HG03558 (cell line): ENCODE measurements at regions not wholly inside any gene's neighbourhood (a gene's known extent, or its start where the extent isn't known, plus 50 kb on each side); places are given as distances from the start of the nearest gene placed in this dataset.

Experiments
- ATAC-seq: cut with Tn5 transposase; IDR thresholded peaks from one replicate; pipeline ENCODE4 v1.9.1; 2021; ENCODE audit warnings: moderate number of reproducible peaks; ENCODE audit not compliant: unreplicated experiment; ENCODE audit errors: extremely low read depth

GRCh38 chr20:12411246-12411940, 493.7 kb downstream of the BTBD3 start:
- no peak for ATAC-seq

- no peak for ATAC-seq
These were observed 495.4 kb downstream of the BTBD3 start for GRCh38 chr20:12413116-12413515.

- ATAC-seq: no peak
These were observed 497.0 kb downstream of the BTBD3 start for GRCh38 chr20:12414446-12415274.

- no peak for ATAC-seq
These were observed 498.6 kb downstream of the BTBD3 start for GRCh38 chr20:12416281-12416680.

- ATAC-seq: no peak
These were observed 516.0 kb downstream of the BTBD3 start for GRCh38 chr20:12433724-12434123.

GRCh38 chr20:12434672-12435071, 517.0 kb downstream of the BTBD3 start:
- ATAC-seq: no peak

- no peak for ATAC-seq
These were observed 517.6 kb downstream of the BTBD3 start for GRCh38 chr20:12435268-12435667.

- ATAC-seq: no peak
These were observed 536.0 kb downstream of the BTBD3 start for GRCh38 chr20:12453711-12454110.

GRCh38 chr20:12455148-12455547, 537.5 kb downstream of the BTBD3 start:
- ATAC-seq: no peak

- no peak for ATAC-seq
These were observed 540.5 kb downstream of the BTBD3 start for GRCh38 chr20:12458241-12458640.

- ATAC-seq: no peak
These were observed 544.7 kb upstream of the SPTLC3 start for GRCh38 chr20:12464036-12464435.

- ATAC-seq: no peak
These were observed 541.9 kb upstream of the SPTLC3 start for GRCh38 chr20:12466915-12467314.

GRCh38 chr20:12467758-12468157, 541.0 kb upstream of the SPTLC3 start:
- ATAC-seq: no peak

GRCh38 chr20:12482661-12483060, 526.1 kb upstream of the SPTLC3 start:
- no peak for ATAC-seq

- ATAC-seq: no peak
These were observed 506.3 kb upstream of the SPTLC3 start for GRCh38 chr20:12502443-12502842.

GRCh38 chr20:12504779-12505178, 504.0 kb upstream of the SPTLC3 start:
- ATAC-seq: no peak

GRCh38 chr20:12511499-12511898, 497.3 kb upstream of the SPTLC3 start:
- no peak for ATAC-seq

GRCh38 chr20:12512755-12513154, 496.0 kb upstream of the SPTLC3 start:
- ATAC-seq: no peak

GRCh38 chr20:12528104-12528503, 480.7 kb upstream of the SPTLC3 start:
- no peak for ATAC-seq

GRCh38 chr20:12528591-12529041, 480.2 kb upstream of the SPTLC3 start:
- no peak for ATAC-seq

GRCh38 chr20:12531626-12532025, 477.1 kb upstream of the SPTLC3 start:
- ATAC-seq: no peak

- ATAC-seq: no peak
These were observed 473.5 kb upstream of the SPTLC3 start for GRCh38 chr20:12535316-12535715.
